ENCODE measurements at regions not wholly inside any gene's neighbourhood (a gene's known extent, or its start where the extent isn't known, plus 50 kb on each side); places are given as distances from the start of the nearest gene placed in this dataset.

- TF ChIP-seq POLR2A (IDR thresholded peaks at IDR 0.05) (no peak), CTCF (IDR thresholded peaks at IDR 0.05) (no peak)
These were observed 62.4 kb upstream of the MBOAT2 start for GRCh38 chr2:9065901-9066300.

Data from Peyer's patch (tissue), 4 donors.